ENCODE measurements at regions not wholly inside any gene's neighbourhood (a gene's known extent, or its start where the extent isn't known, plus 50 kb on each side); places are given as distances from the start of the nearest gene placed in this dataset.
"Not testable (repeated sequence)": the region's sequence is repeated elsewhere in the genome, so short reads cannot be mapped to it uniquely, and the experiment has no call there.

DNA sequence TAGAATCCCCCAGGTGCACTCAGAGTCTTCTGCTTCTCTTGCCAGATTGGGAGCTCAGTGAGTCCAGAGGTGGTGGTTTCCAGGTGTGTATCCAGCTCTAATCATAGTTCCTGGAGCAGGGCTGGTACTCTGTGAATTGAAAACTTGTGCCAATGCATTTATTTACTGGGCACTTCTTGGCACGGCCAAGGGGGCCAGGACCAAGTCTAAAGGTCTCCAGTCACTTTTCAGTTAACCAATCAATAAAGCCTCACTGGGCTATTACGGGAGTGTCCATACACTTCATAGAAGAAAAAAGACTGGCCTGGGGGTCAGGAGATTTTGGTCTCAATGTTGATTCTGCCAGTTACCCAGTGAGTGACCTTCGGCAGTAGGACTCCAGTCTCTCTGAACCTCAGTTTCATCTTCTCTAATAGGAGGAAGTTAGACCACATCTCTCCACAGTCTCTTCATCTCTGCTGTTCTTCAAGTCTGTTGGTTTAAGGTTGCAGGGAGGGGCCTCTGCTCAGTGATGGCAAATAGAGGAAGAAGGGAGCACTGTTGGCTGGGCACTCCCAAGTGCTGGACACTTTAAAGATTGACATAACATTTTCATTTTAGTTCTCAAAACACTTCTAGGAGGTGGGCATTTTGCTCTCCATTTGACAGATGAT is 188.5 kb upstream of the E2F8 start:
- no peak for DNase-seq

DNA sequence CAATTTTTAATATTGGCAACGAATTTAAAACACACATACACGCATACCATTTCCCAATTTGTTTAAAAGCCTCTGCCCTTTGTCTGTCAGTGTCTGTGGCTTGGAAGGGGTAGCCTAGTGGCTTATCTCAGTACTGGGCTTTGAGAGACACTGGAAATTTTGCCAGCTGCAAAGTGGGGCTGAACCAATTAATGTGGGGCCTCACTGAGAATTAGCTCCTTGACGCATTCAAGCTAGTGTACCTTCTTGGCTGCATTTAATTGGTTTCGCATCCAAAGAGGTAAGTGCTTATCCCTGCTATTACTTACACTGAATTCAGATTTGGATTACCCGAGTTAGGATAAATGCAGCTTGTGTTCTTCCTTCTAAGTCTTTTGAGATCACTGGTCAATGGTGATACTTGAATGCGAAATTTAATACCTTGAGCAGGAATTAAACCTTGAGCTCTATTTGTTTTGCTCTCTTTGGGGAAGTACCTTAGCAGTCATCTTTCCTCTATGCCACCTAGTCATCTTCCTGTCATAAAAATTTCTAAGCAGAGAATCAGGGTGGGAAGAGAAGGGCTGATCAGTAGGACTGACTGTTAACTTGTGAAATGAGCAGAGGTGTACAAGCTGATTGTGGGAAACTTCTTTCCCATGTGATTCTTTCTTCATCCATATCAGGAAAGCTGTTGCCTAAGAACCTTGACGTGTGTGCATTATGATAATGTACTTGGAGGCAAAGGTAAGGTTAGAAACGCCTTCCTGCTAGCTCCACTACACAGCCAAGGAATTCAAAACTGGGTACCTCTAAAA is 187.7 kb upstream of the E2F8 start:
- no peak for DNase-seq

DNA sequence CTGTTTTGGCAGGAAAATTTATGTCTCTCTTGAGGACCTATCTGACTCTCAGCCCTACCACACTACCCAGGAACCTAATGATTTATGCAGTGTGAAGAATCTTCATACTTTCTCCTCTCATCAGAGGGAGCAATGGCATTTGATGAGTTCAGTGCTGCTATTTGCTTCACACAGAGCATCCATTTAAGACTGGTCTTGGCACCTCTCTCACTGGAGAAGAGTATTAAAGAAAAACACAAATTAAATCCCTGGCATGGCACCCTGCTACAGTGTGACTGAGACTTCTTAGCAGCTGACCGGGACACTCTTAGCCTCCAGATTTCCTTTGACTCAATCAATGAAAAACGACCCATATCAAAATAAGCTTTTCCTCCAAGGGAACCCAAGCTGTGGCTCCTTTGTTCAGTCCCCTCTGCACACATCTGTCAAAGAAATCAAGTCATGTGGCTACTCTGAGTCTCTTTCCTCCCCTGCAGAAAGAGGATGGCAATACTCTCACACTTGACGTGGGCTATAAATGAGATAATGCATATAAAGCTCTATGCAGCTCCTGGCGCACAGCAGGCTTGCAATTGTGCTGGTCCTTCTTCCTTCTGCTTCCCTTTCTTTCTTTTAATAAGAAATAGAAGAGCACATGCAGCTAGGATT is 186.1 kb upstream of the E2F8 start:
- DNase-seq = no peak

DNA sequence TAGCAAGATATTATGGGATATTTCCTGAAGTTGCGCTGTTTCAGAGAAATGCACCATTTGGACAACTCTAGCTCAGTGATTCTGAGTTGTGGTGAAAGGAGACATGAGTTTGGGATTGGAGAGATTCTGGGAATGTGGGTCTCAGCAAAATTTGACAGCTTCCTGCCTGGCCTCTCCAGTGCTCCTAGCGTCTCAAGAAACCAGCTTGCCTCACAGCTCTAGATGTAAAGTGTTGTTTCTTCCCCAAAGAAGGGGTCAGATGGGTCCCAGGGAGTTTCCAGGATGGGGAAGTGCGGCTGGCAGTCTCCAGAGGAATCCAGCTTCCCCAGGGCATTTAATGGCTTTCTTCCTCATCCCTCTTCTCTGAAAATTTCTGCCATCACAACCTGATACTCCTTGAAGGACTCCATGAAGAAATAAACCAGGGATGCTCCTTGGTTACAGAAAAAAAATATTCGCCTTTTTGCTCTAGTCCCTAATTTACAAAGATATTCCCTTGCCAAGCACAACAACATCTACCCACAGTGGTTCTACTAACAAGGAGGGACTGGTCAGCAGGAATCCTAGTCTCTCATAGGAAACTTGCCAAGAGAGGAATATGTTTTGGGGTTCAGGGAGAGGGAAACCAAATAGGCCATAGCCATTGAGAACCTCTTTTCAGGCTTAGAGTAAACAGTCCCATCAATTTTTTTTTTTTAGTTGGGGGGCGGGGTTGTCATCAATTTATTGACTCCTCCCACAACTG is 185.4 kb upstream of the E2F8 start:
- no peak for DNase-seq

DNA sequence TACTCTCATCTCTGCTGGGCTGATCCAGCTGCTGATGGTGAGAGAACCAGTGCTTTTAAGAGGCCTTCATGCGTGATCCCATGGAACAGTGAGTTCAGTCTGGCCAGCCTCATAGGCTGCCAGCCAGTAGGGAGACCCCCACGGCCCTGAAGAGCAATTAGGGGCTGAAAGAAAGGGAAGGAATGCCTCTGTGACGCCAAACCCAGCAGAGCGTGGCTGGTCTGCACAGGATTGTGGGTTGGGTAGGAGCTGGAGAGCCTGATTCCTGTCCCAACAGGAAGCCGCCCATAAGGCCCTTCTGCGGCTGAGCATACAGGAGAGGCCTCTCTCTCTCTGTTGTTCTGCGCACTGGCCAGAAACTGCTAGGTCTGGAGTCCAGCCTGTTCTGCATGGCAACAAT is 181.5 kb upstream of the E2F8 start:
- DNase-seq = no peak

DNA sequence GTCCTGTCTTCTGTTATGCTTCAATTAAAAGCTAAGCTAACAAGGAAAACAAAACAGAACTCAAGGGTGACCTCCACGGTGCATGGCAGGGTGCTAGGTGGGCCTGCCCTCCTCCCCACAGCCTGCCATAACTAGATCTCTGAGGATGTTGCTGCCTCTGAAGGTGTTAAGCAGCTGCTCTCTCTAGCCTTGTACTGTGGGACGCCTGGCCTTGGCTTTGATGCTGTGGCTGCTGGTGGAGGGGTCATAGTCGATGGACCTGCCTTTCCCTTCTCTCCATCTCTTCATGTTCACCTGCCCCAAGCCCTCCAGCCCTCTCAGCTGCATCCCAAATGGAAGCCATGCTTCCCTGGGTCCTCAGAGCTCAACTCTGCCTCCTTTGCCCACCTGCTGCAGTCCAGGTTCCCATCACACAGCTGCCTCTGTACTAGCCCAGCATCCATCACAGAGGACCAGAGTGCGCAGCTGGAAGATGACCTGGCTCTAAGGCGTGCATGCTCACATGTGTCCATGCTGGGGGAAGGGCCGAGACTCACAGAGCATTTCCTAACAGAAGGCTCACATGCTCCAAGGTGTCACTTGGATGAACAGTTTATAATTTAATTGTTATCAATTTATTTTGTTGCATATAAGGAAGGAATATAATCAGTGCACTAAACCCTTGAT is 180.3 kb upstream of the E2F8 start:
- DNase-seq = no peak

DNA sequence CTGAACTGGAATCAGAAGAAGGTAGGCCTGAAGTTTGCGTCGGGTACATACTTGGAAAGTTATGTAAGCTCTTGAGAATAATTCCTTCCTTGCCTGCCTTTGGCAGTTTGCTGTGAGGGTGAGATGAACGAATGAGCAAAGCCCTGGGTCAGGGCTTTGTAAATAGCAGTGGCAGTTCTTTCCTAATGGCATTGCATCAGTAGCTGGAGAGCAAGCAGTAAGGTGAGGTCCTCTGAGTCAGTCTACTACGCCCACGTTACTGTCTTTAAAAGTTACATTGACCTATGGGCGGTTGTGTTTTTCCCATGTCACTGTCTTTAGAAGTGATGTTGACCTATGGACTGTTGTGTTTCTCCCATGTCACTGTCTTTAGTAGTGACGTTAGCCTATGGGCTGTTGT is 179.1 kb upstream of the E2F8 start:
- DNase-seq = no peak

DNA sequence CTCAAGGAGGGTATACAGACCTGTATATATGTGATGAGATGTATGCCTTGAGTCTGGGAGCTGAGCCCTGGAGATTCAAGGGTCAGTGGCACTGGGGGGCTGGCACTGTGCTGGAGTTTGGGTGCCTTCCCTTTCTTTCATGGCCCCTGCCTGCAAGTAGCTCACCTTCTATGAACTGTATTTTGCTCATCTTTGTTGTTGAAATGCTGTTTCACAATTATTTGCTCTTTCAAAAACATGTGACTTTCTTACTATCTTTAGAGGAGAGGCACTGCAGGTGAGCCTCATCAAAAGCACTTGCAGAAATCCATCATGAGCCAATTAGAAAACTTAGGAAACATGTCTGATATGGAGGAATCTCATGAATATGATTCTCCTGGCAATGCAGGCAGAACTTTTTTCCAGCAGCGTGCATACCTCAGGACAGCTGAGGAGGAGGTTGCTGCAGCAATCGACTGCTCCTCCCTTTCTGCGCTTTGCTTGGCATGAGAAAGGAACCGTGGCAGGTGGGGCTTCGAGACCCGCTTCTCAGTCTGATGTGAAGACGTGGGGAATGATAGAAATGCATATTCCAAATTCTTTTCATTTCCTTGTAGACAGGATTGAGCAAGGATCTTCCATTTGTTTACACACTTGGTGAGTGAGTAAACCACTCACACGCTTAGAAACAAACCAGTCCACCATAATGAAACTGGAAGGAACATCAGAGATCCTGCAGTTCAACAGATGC is 178.4 kb upstream of the E2F8 start:
- DNase-seq = no peak

DNA sequence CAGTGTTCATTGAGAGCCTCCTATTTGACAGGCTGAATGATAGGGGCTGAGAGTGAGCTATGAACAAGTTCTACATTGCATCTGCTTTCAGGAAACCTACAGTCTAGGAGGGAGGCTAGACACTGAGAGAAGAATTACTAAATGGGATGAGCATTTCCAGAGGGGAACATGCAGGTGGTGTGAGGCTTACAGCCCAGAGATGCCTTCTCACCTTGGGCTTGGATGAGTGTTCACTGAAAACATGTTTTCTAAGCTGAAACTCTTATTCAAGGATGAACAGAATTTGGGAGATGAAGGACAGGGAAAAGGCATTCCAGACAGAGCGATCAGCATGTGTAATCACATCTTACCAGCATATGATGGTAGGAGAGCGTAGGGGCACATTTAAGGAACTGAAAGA is 177.5 kb upstream of the E2F8 start:
- DNase-seq = no peak

DNA sequence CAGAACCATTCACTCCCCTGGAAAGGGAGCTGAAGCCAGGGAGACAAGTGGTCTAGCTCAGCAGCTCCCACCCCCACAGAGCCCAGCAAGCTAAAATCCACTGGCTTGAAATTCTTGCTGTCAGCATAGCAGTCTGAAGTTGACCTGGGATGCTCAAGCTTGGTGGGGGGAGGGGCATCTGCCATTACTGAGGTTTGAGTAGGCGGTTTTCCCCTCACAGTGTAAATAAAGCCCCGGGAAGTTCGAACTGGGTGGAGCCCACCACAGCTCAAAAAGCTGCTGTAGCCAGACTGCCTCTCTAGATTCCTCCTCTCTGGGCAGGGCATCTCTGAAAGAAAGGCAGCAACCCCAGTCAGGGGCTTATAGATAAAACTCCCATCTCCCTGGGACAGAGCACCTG is 171.3 kb upstream of the E2F8 start:
- DNase-seq = not testable (repeated sequence)

DNA sequence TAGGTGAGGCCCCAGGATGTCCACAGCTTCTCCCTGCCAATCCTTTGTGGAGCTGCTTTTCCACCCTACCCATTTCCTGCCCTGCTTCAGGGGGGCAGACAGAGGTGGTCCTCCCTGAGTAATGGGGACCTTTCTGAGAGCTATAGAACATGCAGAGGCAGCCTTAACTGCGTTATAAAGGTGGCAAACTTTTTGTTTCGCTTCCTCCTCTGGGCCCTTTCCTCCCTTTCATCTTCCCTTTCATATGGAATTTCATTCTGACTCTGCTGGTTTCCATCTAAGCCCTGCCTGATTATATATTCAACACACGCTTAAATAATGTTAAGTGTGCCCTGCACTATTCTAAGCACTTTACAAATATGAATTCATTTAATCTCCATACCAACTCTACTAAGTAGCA is 169.3 kb upstream of the E2F8 start:
- no peak for DNase-seq

DNA sequence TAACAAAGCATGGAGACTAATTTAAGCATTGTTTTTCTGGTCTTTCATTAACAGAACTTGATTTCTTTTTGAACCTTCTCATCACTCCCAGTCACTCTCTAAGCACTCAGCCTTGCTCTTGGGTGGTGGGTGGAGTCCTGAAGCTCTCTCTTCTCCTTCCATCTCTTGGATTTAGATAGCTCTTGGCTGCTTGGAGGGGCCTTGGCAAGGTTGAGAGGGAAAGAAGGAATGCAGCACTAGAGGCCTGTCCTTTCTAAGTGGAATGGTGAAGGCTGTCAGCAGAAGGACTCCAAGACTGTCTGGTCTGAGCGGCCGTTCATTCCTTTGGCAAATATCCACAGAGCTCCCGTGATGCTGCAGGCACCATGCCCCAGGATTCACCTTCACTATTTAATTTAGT is 168.6 kb upstream of the E2F8 start:
- DNase-seq = no peak

DNA sequence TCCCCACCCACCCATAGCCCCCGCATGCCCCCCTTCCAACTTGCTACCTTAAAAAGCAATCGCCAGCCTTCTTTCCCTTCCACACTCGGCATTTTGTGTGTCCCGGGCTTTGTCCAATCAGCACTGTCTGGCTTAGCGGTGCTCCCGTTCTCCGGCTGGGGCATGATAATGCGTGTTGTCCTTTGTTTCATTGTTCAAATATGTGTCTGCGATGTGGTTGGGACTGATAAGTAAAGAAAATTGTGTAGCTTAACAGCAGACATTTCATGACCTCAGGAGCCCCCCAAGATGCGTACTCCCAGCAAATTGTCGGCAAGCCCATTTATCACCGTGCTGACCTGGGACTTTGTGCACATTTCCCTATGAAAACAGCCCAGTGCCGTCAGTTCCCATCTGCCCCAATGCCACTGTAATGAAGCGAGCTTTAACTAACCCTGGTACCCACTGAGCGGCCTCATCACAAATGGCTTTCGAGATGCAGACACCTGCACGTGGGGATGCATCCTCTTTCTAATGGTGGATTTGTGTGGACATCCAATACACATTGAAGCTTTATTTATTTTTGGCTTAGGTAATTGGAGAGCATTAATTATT is 167.0 kb upstream of the E2F8 start:
- DNase-seq = no peak

DNA sequence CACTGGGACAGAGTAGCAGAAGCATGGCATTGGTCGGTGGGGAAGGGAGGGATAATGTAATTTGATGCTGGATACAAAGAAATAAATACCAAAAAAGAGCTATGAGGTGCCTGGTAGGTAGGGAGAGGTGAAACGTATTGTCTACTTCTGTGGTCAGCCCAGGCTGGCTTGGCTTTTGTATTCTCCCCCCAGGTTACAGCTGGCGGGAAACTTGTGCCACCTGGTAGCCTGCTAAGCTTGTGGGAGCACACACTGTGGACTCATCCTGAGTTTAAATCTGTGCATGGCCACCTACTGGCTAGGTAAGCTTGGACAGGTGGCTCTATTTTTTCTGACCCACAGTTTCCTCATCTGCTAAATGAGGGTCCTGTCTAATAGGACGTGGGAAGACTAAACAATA is 165.2 kb upstream of the E2F8 start:
- DNase-seq = no peak

DNA sequence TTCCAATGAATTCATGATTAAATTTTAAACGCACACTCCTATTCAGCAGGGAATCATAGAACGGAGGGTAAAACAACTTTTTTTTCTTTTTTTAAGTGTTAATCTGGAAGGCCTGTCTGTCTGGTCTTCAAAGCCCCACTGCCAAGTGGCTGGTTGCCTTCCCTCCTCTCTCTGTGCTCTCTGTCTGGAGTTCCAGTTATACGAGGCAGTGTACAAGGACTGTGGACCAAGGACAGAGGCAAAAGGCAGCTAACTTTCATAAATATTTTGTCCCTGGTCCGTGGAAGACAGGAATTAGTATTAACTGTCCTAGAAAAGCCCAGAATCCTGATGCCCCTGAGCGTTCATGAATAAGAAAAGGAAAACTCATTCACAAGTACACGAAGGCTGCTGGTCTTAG is 164.0 kb upstream of the E2F8 start:
- DNase-seq = no peak

DNA sequence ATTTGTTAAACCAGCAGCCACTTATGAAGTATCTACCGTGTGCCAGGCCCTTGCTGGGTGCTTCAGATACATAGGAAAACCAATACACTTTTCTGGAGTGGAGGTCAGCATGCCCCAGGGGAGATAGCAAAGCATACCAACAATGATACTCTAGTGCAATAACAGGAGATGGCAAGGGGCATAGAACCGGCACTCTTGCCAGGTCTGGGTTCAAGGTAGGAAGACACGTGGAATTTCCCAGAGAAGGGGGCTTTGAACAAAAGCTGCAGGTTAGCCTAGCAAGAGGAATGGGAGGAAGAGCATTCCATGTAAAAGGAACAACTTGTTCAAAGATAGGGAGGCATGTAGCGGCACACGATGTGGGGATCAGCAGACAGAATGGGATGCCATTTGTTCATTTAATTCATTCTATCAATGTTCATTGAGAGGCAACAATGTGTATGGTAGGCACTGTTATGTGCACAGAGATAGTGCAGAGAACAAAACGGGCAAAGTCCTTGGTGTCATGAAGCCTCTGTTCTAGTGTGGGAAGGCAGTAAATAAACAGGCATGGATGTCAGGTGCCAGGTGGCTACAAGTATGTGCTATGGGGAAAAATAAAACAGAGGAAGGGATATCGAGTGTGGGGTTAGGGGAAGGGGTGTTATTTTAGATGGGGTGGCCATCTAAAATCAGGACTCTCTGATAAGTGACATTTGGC is 162.6 kb upstream of the E2F8 start:
- no peak for DNase-seq

DNA sequence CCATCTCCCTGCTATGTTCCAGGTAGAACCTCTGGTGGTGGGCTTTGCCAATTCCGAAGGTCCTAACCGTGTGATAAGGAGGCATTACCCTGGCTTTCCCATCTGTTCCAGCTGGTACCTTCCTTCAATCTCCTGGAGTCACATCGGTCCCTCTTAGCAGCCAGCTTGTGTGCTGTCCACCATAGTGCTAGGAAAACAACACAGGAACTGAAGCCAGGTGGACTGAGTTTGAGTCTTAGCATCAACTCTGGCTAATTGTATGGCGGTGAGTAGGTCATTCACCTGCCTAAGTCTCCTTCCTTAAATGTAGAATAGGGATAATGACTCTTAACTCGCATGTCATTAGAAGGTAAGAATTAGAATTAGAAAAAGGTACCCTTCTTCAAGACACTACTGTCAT is 159.6 kb upstream of the E2F8 start:
- no peak for DNase-seq

DNA sequence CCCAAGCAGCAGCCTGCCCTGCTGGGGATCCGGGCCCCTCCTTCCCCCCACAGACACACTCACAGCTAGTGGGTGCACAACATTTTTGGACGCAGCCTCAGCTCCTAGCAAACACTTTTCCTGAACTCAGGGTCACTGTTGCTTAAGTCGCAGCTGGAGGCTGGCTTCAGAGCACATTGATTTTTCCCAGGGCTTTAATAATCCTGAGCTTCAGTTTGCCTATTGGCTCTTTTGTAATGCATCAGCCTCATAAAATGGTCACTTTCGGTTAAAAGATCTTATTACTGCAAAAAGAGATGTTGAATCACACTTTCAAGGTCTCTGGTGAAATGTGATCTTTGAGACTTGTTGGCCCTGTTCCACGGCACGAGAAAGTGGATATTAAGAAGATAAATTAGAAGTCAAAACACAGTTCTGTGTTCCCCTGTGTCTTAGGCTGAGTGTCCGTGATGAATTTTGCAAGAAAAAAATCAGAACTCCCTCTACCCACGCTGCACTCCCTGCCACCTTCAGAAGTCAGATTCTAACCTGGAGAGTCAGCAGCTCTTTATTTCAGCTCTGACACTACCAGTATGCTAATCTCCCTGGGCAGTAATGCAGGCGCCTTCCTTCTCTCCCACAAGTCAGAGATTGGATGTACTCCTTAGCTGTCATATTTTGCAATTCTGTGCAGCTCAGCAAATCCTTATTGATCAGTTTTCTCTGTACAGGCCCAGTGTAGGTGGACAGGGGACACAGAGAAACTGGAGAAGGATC is 158.2 kb upstream of the E2F8 start:
- no peak for DNase-seq

DNA sequence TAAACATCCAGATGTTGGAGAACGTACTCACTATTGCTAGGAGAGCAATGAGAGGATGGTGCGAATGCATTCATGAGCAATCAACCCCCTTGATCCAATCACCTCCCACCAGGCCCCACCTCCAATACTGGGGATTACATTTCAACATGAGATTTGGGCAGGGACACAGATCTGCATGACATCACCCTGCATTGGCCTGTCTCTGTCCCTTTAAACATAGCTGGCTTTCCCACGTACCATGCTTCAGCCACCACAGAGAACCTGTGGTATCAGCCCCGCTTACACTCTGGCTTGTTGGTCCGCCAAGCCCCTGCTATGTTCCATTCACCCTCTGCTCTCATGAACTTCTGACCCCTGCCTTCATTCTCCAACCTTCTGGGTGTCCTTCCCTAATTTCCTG is 157.5 kb upstream of the E2F8 start:
- DNase-seq = no peak

DNA sequence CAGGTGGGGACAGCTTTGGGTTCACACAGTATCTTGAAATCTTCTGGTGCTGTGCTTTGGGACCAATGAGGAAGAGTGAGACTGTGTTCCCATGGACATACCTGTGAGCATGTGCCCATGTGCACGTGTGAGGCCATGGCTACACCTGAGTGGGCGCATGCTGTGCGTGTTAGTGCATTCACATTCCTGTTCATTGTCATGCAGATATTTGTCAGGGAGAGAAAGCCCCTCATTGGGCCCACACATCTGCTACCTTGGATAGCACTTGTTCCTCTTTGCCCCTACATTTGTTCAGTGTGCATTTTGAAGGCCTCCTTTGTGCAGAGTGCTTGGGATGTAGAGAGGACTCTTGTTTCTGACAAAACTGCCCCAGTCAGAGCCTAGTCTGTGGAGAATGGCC is 154.3 kb upstream of the E2F8 start:
- DNase-seq = no peak

All from hematopoietic multipotent progenitor cell treated with erythropoietin and hydrocortisone succinate and interleukin-3 and kit ligand, for 8 days (in vitro differentiated cells).